Stomach (tissue), 8 donors: ENCODE measurements at regions not wholly inside any gene's neighbourhood (a gene's known extent, or its start where the extent isn't known, plus 50 kb on each side); places are given as distances from the start of the nearest gene placed in this dataset.

ENCODE experiments used
- DNase-seq, 2 donors: peaks; one replicate each; pipeline versions ENCODE4 v3.0.0 to v3.0.0-alpha.2; 2013 to 2019
- H3K27ac ChIP-seq, 5 donors: fragments of 200-600 bp in 4 of 5; sonication (generic) in 4 of 5; one replicate each; pipeline ENCODE4 v1.5.1; 2013 to 2019; ENCODE audit warnings: mild to moderate bottlenecking in 1 of 5, moderate library complexity in 1 of 5
- H3K27me3 ChIP-seq, 3 donors: fragments of 200-600 bp; sonication (generic); one replicate each; pipeline ENCODE4 v1.5.1; 2017 to 2019; ENCODE audit warnings: mixed run types in 1 of 3
- H3K36me3 ChIP-seq, 4 donors: fragments of 200-600 bp; sonication (generic); 1 replicate in 3 of 4; 2 replicates in 1 of 4; pipeline ENCODE4 v1.5.1; 2016 to 2019
- H3K4me1 ChIP-seq, 4 donors: fragments of 200-600 bp; sonication (generic); one replicate each; pipeline ENCODE4 v1.5.1; 2016 to 2019
- H3K4me3 ChIP-seq, 4 donors: fragments of 200-600 bp; sonication (generic) in 3 of 4; one replicate each; pipeline ENCODE4 v1.5.1; 2016 to 2019; ENCODE audit warnings: mild to moderate bottlenecking in 1 of 4
- H3K9me3 ChIP-seq, 4 donors: fragments of 200-600 bp; sonication (generic); one replicate each; pipeline ENCODE4 v1.5.1; 2016 to 2019
- CTCF ChIP-seq, 7 experiments: fragments of 450-650 bp in 4 of 7; fragments of 200-600 bp in 3 of 7; sonication (generic) in 3 of 7; IDR thresholded peaks; one replicate each; pipeline ENCODE4 v1.5.1; 2016 to 2019; ENCODE audit warnings: antibody characterized with exemption in 7 of 7, control low read depth in 2 of 7, mild to moderate bottlenecking in 1 of 7
- EP300 ChIP-seq: sonication (generic); formaldehyde crosslinking; IDR thresholded peaks from one replicate; pipeline ENCODE4 v1.6.1; 2017; ENCODE audit warnings: antibody characterized with exemption
- POLR2A ChIP-seq, 4 donors: fragments of 450-650 bp; IDR thresholded peaks; one replicate each; pipeline ENCODE4 v1.6.1; 2016; ENCODE audit warnings: antibody characterized with exemption in 4 of 4, control low read depth in 2 of 4, mild to moderate bottlenecking in 1 of 4, moderate library complexity in 1 of 4
- POLR2AphosphoS5 ChIP-seq, 3 donors: sonication (generic); formaldehyde crosslinking; IDR thresholded peaks; one replicate each; pipeline ENCODE4 v1.6.1; 2016; ENCODE audit warnings: antibody characterized with exemption in 3 of 3
- WGBS, 5 donors: extraction: QIAGEN DNeasy Blood & Tissue Kit in 3 of 5; methylation state at CpG; one replicate each; pipeline versions ENCODE4 v1.1.5 to v1.1.7; 2013 to 2018; 5-methylcytosine and 5-hydroxymethylcytosine counted together
- intact Hi-C: fragments of 100-400 bp; cut with DNase I; formaldehyde crosslinking; loops from one replicate; pipeline ENCODE4 v1.15.1; 2023; ENCODE audit warnings: low total_unique reads
- donor health status: healthy with polysubstance abuse.
- donor health status: Bipolar disorder and iron deficiency.
- donor health status: healthy.

DNA sequence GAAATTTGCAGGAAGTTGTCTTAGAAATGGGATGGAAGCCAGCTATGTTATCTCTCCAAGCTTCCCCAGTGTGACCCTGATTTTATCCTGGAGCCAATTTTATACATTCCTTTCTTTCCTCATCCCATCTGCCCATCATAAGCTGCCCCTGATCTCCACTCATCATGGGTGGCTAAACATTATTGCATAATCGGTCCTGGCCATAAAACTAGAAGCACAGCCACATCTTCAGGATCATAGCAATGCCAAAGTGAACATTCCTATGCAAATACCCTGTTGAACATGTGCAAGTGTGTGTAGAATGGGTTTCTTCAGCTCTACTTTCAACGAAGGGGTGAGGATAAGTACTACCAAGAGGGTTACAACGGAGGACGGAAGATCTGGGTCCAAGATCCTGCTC, 50.6 kb upstream of the COG2 start:
- WGBS, 5 donors: 52 to 78% (median 72%) methylated on average over 4 of the region's 4 CpGs
- H3K36me3 ChIP-seq: no peaks in the 10 kb centered on the region
- H3K27me3 ChIP-seq: peaks cover 0 to 4% (median 0%) of the 10 kb centered on the region in 3 donors
- TF ChIP-seq POLR2AphosphoS5 (IDR thresholded peaks at IDR 0.05): no peak
- TF ChIP-seq CTCF (IDR thresholded peaks at IDR 0.05): no peak
- no peak for TF ChIP-seq EP300
- no peak for TF ChIP-seq POLR2A (IDR thresholded peaks at IDR 0.05)
- H3K9me3 ChIP-seq: no peaks in the 10 kb centered on the region
- H3K27ac ChIP-seq: no peak overlapping the region
- H3K4me3 ChIP-seq: no peak overlapping the region
- DNase-seq: no peak
- intact Hi-C loops: no loop called here
- H3K4me1 ChIP-seq: no peaks in the 10 kb centered on the region

- no peaks in the 10 kb centered on the region for H3K4me1 ChIP-seq
- no peak for DNase-seq
- H3K9me3 ChIP-seq: peaks cover 0 to 3% (median 0%) of the 10 kb centered on the region in 4 donors
- TF ChIP-seq POLR2AphosphoS5 (IDR thresholded peaks at IDR 0.05) (no peak), CTCF (IDR thresholded peaks at IDR 0.05) (no peak), POLR2A (IDR thresholded peaks at IDR 0.05) (no peak), EP300 (no peak)
- no peak overlapping the region for H3K4me3 ChIP-seq
- 39 to 72% (median 63%) methylated on average over 2 of the region's 2 CpGs for WGBS, 5 donors
- H3K27ac ChIP-seq: no peak overlapping the region
- peaks cover 0 to 4% (median 0%) of the 10 kb centered on the region in 3 donors for H3K27me3 ChIP-seq
- intact Hi-C loops: no loop called here
- H3K36me3 ChIP-seq: no peaks in the 10 kb centered on the region
Observed at GRCh38 chr1:230589951-230590350, 52.3 kb upstream of the COG2 start.

DNA sequence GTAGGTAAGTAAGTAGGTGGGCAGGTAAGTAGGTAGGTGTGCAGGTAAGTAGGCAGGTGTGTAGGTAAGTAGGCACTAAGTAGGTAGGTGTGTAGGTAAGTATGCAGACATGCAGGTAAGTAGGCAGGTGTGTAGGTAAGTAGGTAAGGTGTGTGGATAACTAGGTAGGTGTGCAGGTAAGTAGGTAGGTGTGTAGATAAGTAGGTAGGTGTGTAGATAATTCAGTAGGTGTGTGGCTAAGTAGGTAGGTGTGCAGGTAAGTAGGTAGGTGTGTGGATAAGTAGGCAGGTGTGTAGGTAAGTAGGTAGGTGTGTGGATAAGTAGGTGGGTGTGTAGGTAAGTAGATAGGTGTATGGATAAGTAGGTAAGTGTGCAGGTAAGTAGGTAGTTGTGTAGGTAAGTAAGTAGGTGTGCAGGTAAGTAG, 53.9 kb upstream of the COG2 start:
- no peaks in the 10 kb centered on the region for H3K4me1 ChIP-seq
- peaks cover 0 to 3% (median 0%) of the 10 kb centered on the region in 3 donors for H3K27me3 ChIP-seq
- DNase-seq: no peak
- TF ChIP-seq CTCF (IDR thresholded peaks at IDR 0.05): no peak
- TF ChIP-seq POLR2AphosphoS5 (IDR thresholded peaks at IDR 0.05): no peak
- no peak for TF ChIP-seq EP300
- TF ChIP-seq POLR2A (IDR thresholded peaks at IDR 0.05): no peak
- no peak overlapping the region for H3K4me3 ChIP-seq
- no peaks in the 10 kb centered on the region for H3K36me3 ChIP-seq
- peaks cover 0 to 3% (median 0%) of the 10 kb centered on the region in 4 donors for H3K9me3 ChIP-seq
- intact Hi-C loops: no loop called here
- H3K27ac ChIP-seq: no peak overlapping the region

- H3K4me1 ChIP-seq: no peaks in the 10 kb centered on the region
- no peaks in the 10 kb centered on the region for H3K27me3 ChIP-seq
- no peak for TF ChIP-seq CTCF (IDR thresholded peaks at IDR 0.05)
- TF ChIP-seq POLR2AphosphoS5 (IDR thresholded peaks at IDR 0.05): no peak
- no peak for TF ChIP-seq POLR2A (IDR thresholded peaks at IDR 0.05)
- TF ChIP-seq EP300: no peak
- no peaks in the 10 kb centered on the region for H3K36me3 ChIP-seq
- 78 to 89% (median 88%) methylated on average over 3 of the region's 3 CpGs for WGBS, 5 donors
- DNase-seq: no peak
- peaks cover 0 to 3% (median 0%) of the 10 kb centered on the region in 4 donors for H3K9me3 ChIP-seq
- H3K4me3 ChIP-seq: no peak overlapping the region
- intact Hi-C loops: no loop called here
- H3K27ac ChIP-seq: no peak overlapping the region
Observed at GRCh38 chr1:230587061-230587460, 55.2 kb upstream of the COG2 start.
